ENCODE measurements at regions not wholly inside any gene's neighbourhood (a gene's known extent, or its start where the extent isn't known, plus 50 kb on each side); places are given as distances from the start of the nearest gene placed in this dataset.

DNA sequence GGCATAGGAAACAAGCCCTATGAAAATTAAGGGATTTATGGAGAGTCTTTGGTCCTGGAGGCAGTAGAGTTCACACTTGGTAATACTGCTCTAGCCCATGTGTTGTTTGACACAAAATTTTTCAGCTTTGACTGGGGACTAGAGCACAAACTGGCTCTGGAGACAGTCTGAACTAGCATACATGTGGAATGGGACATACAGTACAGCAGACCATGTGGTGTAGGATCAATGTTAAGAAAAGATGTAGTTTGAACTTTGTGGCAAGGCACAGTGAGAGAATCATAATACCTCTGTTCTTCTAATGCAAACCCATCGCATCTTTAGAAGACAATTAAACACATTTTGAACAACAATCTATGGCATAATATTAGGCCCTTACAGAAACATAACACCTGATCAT lies 521.5 kb upstream of the DDX18 start:
- TF ChIP-seq ZNF565 (CRISPR knock-in tag; conservative IDR thresholded peaks at IDR 0.05; ENCODE audit: low read depth) (no peak), ZNF70 (CRISPR knock-in tag; IDR thresholded peaks at IDR 0.05) (no peak), ESRRG (CRISPR knock-in tag; IDR thresholded peaks at IDR 0.05) (no peak), SNAI2 (CRISPR knock-in tag; IDR thresholded peaks at IDR 0.05) (no peak), RARB (CRISPR knock-in tag; IDR thresholded peaks at IDR 0.05) (no peak), ZFP30 (CRISPR knock-in tag; IDR thresholded peaks at IDR 0.05) (no peak), CSDC2 (CRISPR knock-in tag; IDR thresholded peaks at IDR 0.05) (no peak)
- TF ChIP-seq, protein P1, sequence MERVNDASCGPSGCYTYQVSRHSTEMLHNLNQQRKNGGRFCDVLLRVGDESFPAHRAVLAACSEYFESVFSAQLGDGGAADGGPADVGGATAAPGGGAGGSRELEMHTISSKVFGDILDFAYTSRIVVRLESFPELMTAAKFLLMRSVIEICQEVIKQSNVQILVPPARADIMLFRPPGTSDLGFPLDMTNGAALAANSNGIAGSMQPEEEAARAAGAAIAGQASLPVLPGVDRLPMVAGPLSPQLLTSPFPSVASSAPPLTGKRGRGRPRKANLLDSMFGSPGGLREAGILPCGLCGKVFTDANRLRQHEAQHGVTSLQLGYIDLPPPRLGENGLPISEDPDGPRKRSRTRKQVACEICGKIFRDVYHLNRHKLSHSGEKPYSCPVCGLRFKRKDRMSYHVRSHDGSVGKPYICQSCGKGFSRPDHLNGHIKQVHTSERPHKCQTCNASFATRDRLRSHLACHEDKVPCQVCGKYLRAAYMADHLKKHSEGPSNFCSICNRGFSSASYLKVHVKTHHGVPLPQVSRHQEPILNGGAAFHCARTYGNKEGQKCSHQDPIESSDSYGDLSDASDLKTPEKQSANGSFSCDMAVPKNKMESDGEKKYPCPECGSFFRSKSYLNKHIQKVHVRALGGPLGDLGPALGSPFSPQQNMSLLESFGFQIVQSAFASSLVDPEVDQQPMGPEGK (CRISPR knock-in tag; IDR thresholded peaks at IDR 0.05; ENCODE audit: borderline replicate concordance) = no peak
